ENCODE measurements at regions not wholly inside any gene's neighbourhood (a gene's known extent, or its start where the extent isn't known, plus 50 kb on each side); places are given as distances from the start of the nearest gene placed in this dataset.

DNA sequence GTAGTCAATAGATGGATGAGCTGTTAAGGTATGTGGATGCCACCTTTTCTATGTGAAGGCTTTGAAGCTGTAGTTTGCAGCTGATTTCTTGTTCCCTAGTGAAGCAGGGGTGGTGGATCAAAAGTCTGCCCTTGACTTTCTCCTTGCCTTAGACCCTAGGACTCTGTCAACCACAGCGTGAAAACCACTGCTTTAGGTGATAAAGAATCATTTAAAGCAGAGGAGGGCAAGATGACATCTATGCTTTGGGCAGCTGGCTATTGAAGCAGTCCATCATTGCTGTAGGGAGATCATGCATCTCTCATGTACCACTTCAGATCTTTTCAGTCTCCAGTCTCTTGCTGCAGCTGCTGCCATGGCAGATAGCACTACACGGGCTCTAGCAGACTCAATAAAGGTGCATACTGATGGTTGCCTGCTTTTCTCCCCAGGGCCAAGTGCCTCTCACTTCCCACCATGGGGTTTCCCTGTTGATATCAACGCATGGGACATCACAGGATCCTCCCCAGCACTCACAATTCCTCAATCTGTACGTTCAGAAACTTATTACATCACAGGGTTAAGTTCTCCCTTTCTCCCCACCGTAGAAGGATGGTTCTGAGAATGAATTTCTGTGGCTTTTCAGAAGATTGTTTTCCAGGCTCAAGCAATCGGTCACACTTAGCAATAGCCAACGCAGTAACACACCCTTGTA, 122.0 kb upstream of the STMND1 start:
- no peak for DNase-seq (ENCODE audit: low spot score)
- in situ Hi-C loops (cut with HindIII; ENCODE audit: low sequenced_read_pairs) = no loop called here

DNA sequence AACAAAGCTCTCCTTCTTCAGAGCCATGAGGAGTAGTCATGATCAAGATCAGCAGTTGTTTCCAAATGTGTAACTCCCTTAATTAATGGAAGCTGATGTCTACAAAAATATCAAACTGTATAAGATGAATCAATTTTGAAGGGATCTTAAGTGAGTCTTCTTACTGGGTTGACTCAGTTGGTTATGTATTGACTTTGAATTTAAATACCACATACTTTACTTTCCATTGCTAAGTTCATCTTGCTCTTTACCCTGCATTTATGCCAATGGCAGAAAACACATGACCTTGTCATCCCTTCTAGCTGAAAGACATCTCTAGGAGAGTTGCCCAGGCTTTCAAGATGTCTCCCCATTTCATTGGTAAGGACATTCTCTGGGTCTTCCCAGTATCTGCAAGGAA, 123.2 kb upstream of the STMND1 start:
- in situ Hi-C loops (cut with HindIII; ENCODE audit: low sequenced_read_pairs) = no loop called here
- DNase-seq (ENCODE audit: low spot score) = no peak

DNA sequence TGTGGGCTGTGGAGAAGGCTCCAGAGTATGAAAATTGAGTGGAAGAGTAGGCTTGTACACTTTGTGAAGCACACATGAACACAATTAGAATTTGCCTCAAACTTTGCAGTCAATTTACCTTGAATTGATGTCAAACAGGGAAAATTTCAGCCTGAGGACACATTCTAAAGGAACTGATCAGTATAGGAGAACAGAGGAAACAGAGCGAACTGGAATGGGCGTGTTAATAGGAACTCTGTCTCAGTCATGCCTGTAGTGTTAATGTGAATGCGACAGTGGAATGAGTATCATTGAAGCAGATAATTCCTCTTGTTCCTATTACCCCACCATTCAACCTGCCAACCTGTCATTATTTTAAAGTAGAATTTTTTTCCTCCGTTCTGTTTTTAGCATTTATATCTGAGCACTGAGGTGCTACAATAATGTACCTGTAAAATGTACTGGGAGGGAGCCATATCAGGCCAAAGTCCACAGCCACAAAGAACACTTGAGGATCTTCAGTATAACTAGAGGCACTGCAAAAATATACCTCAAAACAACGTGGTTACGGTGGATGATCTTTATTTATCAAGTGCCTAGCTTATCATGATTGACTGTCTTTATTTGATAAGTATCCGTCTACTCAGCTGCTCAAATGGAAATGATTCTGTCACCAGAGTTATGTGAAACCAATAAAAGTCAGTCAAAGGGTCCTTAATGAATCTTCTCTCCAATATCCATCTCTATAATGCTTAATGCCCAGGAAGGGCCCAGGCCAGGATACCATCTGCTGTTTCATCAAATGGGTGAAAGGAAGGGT, 125.3 kb upstream of the STMND1 start:
- DNase-seq (ENCODE audit: low spot score) = no peak
- in situ Hi-C loops (cut with HindIII; ENCODE audit: low sequenced_read_pairs) = no loop called here

DNA sequence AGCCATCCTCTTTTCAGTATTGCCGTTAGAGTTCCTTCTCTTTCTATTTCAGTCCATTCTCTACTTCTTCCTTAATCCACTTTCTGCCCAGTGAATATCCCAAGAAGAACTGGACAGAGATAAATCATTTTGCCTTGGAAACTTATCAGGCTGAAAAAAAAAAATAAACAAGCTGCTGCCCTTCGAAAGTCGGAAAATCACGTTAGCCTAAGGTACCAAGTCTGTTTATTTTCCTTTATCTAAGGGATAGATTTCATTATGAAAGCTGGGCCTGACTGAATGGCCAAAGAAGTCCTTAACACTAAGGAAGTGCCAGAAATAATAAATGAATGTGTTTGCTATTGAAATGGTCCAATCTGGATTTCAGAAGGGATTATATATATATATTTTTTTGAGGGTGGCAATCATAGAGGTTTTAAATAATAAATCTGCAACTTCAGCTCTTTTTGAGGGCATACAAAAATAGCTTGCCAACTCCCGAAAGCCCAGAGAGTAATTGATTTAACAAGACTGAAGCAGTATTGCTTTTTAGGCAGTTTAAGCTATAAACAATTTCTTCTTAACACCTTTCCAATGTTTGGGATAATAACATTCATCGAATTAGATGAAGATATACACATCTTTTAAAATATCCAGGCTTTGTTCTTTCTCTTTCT, 127.0 kb upstream of the STMND1 start:
- no peak for DNase-seq (ENCODE audit: low spot score)
- in situ Hi-C loops (cut with HindIII; ENCODE audit: low sequenced_read_pairs) = no loop called here

DNA sequence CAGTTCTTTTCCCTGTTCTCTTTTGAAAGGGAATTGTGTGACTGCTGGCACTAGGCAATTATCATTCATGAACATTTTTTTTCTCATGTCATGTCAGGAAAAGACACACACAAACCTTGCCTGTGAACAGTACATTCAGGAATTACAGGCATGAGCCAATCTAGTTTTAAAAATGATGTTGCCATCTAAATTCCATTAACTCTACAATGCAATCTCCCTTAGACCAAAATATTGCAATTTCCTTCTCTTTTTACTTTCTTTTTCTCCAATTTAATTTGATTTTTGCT, 127.5 kb upstream of the STMND1 start:
- DNase-seq (ENCODE audit: low spot score) = no peak
- in situ Hi-C loops (cut with HindIII; ENCODE audit: low sequenced_read_pairs) = no loop called here

DNA sequence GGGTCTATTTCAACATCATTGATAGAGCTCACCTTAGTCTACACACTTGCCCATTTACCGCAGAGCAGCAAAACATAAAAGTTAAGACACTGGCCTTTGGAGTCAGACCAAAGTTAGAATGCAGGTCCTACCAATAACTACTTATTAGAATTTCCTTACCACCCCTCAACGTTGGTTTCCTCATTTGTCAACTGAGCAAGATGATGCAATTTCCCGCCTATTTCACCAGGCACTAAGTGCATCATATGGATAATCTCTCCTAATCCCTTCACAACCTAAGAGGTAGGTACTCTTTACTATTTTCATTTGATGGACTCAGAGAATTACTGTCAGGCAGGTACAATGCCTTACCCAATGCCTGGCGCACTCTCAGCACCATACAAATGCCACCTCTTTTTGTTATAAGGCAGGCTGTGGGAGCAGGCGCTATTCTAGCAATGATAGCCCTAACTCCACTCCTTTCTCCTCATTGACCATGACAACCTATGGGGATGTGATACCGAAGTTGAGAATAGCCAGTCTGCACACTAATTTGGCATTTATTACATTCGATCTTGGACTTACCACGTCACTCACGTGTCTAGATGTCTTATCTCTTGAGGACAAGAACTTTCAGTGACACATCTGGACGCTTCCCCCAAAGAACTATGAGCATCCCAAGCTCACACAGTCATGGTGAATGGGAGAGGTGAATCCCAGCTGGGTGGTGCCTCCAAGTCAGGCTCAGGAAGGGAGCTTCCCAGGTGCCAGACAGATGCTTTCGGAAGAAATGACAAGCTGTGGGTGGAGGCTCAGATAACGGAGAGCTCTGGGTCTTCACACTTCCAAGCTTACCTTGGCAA, 128.1 kb upstream of the STMND1 start:
- in situ Hi-C loops (cut with HindIII; ENCODE audit: low sequenced_read_pairs) = no loop called here
- no peak for DNase-seq (ENCODE audit: low spot score)

DNA sequence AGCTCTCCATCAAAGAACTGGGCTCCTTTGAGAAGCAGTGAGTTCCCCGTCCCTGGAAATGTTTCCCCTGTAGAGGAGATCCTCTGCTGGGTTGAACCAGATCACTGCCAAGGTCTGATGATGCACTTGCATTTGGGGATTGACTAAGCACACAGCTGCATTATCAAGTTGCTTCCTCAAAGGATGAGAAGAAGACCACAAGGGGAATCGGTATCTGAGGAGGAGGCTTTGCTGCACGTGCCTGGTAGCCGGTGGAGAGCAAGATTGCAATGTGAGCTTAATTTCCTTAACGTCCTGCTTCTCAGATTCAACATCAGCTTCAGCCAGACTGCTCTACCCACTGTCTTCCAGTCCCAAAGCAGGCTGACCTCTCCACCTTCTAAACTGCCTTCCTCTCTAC, 128.8 kb upstream of the STMND1 start:
- in situ Hi-C loops (cut with HindIII; ENCODE audit: low sequenced_read_pairs) = no loop called here
- DNase-seq (ENCODE audit: low spot score) = no peak

DNA sequence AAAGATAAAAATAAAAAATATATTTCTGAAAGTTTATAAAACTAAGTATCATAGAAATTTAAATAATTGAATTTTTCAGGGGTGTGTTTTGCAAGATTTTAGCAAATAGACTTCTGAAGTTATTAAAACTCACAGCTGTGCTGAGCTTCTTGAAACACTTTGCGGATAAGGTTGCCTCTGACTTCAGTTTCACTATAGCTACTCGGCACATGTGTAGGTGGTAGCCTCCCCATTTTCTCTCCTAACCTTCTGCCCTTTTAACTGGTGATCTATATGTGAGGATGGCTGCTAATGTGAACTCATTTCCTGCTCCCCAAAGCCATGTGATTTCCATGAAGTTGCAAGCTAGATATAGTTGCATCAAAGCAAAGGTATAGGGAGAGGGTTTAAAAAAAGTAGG, 129.3 kb upstream of the STMND1 start:
- in situ Hi-C loops (cut with HindIII; ENCODE audit: low sequenced_read_pairs) = no loop called here
- no peak for DNase-seq (ENCODE audit: low spot score)

DNA sequence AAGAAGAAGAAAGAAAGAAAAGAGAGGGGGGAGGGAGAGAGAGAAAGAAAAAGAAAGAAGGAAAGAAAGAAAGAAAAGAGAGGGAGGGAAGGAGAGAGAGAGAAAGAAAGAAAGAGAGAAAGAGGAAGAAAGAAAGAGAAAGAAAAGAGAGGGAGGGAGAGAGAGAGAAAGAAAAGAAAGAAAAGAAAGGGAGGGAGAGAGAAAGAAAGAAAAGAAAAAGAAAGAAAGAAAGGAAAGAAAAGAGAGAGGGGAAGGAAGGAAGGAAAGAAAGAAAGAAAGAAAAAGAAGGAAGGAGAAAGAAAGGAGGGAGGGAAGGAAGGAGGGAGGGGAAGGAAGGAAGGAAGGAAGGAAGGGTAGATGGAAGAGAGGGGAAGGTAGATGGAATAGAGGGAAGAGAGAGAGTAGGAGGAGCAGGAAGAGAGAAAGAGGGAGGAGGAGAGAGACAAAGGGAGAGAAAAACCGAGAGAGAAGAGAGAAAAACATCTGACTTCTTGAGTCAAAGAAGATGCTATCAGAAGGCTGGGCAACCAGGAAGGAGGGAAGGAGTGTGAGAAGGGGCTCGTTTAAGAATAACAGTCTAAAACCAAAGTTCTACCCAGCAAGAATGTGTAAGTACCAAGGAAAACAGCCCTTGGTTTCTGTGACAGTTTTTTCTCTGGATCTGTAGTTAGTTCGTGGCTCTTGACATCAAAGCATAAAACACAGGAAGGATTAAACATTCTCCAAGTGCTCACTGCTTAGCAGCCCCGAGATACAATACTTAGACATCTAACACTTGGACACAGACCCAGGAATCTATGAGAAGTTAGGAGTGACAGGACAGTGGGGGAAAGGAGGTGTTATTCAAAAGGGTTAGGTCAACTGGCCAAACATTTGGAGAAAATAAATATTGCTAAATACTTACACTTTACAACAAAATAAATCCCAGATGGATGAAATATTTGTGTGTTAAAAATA, 131.9 kb upstream of the STMND1 start:
- DNase-seq (ENCODE audit: low spot score) = no peak
- in situ Hi-C loops (cut with HindIII; ENCODE audit: low sequenced_read_pairs) = no loop called here

DNA sequence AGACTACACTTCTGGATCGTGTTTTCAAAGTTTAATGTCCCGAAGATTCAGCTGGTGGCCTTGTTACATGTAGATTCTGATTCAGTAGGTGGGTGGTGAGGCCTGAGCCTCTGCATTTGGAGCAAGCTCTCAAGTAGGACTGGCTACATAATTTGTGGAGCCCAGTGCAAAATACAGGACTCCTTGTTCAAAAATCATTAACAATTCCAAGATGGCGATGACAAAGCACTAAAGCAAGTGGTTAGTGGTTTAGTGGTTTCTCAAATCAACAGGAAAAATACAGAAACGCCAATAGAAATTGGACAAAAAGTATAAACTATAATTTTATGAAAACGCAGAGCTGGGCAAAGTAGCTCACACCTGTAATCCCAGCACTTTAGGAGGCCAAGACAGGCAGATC, 133.7 kb upstream of the STMND1 start:
- DNase-seq (ENCODE audit: low spot score) = no peak
- in situ Hi-C loops (cut with HindIII; ENCODE audit: low sequenced_read_pairs) = no loop called here

DNA sequence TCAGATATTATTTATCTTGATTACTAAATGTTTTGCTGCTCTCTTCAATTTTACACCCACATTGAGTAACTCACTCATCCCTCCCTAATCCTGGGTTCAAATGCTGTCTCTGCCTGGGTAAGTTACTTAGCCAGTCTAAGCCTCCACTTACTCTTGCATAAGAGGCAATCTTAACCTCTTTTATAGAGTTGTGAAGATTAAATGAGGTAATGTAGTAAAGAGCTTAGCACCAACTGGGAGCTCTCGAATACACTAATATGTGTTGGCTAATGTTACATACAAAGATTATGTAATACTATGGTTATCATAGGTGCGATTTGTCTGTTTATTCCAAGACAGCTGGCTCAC, 134.4 kb upstream of the STMND1 start:
- no peak for DNase-seq (ENCODE audit: low spot score)
- in situ Hi-C loops (cut with HindIII; ENCODE audit: low sequenced_read_pairs) = no loop called here

DNA sequence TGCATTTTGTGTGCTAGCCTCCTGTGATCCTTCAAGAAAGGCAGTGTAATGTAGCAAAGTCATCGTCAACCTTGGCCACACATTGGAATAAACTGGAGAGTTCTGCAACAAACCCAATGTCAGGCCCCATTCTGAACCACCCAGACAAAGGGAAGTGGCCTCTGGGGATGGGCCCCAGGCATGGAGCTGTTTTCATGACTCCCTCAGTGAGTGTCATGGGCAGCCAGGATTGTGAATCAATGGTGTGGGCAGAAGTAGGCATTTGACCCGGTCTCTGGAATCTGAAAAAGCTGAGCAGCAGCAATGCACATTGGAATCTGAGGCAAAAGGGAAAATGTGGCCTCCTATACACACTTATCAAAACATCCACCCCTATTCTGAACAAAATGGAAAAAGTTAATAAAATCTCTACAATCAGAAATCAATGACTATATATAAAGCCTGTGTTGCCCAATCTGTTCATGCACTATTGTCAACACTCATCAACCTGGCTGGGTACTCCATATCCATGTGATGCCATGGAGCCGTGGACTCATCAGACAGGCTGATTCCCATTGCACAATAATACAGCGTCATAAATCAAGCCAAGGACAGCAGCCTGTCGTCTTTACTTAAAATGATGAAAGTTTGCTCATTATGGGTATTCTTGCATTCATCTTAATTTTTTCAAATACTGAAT, 134.9 kb upstream of the STMND1 start:
- in situ Hi-C loops (cut with HindIII; ENCODE audit: low sequenced_read_pairs) = no loop called here
- DNase-seq (ENCODE audit: low spot score) = no peak

DNA sequence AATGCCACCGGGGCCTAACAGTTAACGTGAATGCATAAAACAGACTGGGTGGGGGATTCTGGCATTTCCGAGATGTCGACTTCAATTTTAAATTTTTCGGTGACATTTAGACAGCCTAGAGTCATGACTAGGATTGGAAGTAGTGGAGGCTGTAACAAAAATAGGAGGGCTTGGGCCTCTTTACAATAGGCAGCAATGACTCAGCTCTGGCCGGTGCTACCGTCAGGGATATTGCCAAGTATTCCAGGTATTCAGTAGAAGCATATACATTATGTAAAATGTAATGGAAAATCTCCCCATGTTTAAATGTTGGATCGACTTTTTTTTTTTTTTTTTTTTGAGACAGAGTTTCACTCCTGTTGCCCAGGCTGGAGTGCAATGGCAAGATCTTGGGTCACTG, 136.2 kb upstream of the STMND1 start:
- in situ Hi-C loops (cut with HindIII; ENCODE audit: low sequenced_read_pairs) = no loop called here

DNA sequence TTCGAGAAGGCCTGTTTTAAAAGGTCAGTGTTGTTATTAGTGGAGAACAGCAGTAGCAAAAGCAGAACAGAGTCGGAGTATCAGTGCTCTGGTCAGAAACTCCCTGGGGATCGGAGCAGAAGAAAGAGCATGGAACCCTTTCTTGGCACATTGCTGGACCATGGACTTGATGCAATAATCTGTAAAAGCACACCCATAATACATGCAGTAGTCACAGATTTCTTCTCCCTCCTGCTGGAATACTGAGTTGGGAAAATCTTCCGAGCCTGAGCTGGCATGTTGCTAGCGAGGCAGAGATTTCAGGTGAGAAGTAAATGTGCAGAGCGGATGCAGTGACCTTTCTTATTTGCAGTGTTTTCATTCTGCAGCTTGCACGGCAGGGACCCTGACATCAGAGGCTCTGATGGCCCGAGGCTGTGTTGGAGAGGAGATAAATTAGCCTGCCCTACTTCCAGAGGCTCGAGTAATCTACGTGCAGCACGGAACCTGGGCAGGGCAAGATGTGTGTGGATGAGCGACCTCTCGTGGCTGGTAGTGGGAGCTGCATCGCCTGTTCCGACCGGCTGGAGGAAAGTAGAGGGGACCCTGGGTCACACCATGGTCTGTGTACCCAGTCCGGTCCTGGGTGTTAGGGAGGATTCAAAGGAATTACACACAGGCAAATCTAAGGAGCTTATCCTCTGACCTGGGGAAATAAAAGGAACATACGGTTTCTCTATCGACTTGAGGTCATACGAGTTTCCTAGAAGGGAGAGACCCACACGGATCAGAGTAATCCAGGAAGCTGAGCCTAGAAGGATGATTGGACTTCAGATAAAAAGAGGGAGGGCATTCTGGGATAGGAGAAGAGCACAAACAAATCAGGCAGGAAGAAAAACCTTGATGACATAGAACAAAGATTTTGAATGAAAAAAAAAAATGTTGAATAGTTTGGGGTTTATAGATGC, 137.0 kb upstream of the STMND1 start:
- peak; percentile 84 for DNase-seq (ENCODE audit: low spot score)
- in situ Hi-C loops (cut with HindIII; ENCODE audit: low sequenced_read_pairs) = no loop called here

More for the DNA sequence above, 136.2 kb upstream of the STMND1 start:
- no peak for DNase-seq (ENCODE audit: low spot score)

DNA sequence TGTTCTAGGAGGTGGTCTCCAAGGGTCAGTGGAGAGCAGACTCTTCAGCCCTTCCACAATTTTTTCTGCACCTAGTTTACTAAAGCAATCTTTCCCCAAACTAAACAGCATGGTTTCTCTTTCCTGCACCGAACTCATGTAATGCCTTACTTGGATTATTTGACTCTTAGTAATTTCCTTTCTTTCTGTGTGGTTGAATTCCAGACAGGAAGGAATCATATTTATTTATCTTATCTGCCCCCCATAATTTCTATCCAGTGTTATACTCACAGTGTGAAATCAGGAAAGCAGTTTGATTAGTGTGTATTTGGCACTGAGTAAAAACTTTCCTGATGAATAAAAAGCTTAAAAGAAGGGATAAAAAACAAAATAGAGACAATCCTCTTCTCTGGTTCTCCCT, 140.3 kb upstream of the STMND1 start:
- DNase-seq (ENCODE audit: low spot score) = no peak
- in situ Hi-C loops (cut with HindIII; ENCODE audit: low sequenced_read_pairs) = no loop called here

DNA sequence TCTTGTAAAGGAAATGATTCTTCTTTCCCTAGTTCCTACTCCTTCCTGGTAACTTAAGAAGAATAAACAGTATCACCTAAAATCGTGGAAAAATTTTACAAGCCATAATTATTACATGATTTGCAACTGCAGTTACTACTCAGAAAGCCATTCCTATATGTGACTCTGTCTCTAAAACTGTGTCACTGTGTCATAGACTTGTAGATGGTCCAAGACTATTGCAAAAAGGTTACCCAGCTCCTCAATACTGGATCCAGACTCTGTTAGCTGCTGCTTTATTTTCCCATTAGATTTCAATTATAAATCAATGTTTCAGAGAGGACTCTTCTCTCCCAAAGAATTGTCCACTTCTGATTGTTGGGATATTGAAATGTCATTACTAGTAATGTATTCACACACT, 142.1 kb upstream of the STMND1 start:
- no peak for DNase-seq (ENCODE audit: low spot score)
- in situ Hi-C loops (cut with HindIII; ENCODE audit: low sequenced_read_pairs) = no loop called here

DNA sequence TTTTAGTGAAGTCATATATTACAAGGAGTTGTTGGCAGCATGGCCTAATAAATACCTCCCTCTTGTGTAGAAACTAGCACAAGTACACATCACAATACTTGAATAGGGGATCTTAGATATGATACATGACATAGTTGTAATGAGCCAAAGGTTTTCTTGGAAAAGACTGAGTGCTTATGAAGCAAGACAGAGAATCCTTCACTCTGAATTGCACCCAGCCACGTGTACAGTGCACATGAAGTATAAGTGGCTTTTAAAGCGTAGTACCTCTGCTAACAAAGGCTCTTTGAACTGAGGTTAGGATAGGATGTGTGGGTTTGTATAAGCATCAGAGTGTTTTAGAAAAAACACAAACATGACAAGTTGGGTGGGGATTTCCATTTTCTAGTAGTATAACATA, 145.5 kb upstream of the STMND1 start:
- in situ Hi-C loops (cut with HindIII; ENCODE audit: low sequenced_read_pairs) = no loop called here
- DNase-seq (ENCODE audit: low spot score) = no peak
